ENCODE measurements at regions not wholly inside any gene's neighbourhood (a gene's known extent, or its start where the extent isn't known, plus 50 kb on each side); places are given as distances from the start of the nearest gene placed in this dataset.

GRCh38 chr5:162654661-162655405, 587.3 kb downstream of the GABRG2 start:
- TF ChIP-seq TAF1 (IDR thresholded peaks at IDR 0.05; ENCODE audit: low read depth) = no peak
- TF ChIP-seq, protein P1, sequence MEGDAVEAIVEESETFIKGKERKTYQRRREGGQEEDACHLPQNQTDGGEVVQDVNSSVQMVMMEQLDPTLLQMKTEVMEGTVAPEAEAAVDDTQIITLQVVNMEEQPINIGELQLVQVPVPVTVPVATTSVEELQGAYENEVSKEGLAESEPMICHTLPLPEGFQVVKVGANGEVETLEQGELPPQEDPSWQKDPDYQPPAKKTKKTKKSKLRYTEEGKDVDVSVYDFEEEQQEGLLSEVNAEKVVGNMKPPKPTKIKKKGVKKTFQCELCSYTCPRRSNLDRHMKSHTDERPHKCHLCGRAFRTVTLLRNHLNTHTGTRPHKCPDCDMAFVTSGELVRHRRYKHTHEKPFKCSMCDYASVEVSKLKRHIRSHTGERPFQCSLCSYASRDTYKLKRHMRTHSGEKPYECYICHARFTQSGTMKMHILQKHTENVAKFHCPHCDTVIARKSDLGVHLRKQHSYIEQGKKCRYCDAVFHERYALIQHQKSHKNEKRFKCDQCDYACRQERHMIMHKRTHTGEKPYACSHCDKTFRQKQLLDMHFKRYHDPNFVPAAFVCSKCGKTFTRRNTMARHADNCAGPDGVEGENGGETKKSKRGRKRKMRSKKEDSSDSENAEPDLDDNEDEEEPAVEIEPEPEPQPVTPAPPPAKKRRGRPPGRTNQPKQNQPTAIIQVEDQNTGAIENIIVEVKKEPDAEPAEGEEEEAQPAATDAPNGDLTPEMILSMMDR (IDR thresholded peaks at IDR 0.05; ENCODE audit: poor library complexity, severe bottlenecking) = no peak

All from neural cell (in vitro differentiated cells).